ENCODE measurements at regions not wholly inside any gene's neighbourhood (a gene's known extent, or its start where the extent isn't known, plus 50 kb on each side); places are given as distances from the start of the nearest gene placed in this dataset.

DNA sequence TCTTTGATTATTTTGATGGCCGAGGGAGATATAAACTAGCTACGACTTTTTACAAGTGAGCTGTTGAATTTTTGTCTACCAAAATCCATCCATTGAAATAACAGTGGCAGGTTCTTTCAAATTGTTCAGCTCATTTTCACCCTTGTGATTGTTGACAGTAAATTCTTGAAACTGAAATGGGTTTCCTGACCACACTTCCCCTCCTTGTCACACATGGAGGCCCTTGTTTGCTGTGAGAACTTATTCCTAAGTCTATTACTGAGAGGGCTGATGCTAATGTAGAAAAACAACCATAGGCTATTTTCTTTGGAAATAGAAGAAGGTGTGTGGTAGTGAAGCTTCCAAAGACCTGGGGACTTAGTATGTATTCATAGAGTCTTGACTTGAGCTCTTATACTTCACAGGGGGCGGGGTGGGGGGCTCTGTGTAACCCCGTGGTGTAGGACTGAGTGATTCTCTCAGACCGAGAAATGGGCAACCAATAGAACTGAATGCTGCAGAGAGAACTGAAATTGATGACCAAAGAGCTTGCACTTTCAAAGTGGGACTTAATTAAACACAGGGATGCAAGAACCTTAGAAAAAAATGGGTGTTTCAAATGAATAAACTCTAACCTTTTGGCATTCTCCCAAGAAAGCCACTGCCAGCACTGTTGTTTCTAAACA lies 718.9 kb downstream of the CCSER2 start:
- no TSS peak for BruUV-seq (replicated peaks)
- Mint-ChIP-seq H3K9me3 (ENCODE audit: low read depth, unreplicated experiment) (peaks cover 3% of the 10 kb centered on the region), H3K4me3 (ENCODE audit: low read depth, unreplicated experiment) (no peak overlapping the region), H3K27me3 (ENCODE audit: unreplicated experiment) (no peaks in the 10 kb centered on the region), H3K4me1 (ENCODE audit: low read depth, unreplicated experiment) (no peaks in the 10 kb centered on the region), H3K36me3 (ENCODE audit: insufficient read depth, unreplicated experiment) (no peaks in the 10 kb centered on the region), H3K27ac (ENCODE audit: unreplicated experiment) (no peak overlapping the region)
- no peak for DNase-seq
- TF ChIP-seq, protein P1, sequence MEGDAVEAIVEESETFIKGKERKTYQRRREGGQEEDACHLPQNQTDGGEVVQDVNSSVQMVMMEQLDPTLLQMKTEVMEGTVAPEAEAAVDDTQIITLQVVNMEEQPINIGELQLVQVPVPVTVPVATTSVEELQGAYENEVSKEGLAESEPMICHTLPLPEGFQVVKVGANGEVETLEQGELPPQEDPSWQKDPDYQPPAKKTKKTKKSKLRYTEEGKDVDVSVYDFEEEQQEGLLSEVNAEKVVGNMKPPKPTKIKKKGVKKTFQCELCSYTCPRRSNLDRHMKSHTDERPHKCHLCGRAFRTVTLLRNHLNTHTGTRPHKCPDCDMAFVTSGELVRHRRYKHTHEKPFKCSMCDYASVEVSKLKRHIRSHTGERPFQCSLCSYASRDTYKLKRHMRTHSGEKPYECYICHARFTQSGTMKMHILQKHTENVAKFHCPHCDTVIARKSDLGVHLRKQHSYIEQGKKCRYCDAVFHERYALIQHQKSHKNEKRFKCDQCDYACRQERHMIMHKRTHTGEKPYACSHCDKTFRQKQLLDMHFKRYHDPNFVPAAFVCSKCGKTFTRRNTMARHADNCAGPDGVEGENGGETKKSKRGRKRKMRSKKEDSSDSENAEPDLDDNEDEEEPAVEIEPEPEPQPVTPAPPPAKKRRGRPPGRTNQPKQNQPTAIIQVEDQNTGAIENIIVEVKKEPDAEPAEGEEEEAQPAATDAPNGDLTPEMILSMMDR (IDR thresholded peaks at IDR 0.05; ENCODE audit: unreplicated experiment) = no peak
- CTCF ChIA-PET = no interaction called here
- intact Hi-C loops (cut with micrococcal nuclease; ENCODE audit: unreplicated experiment) = no loop called here

DNA sequence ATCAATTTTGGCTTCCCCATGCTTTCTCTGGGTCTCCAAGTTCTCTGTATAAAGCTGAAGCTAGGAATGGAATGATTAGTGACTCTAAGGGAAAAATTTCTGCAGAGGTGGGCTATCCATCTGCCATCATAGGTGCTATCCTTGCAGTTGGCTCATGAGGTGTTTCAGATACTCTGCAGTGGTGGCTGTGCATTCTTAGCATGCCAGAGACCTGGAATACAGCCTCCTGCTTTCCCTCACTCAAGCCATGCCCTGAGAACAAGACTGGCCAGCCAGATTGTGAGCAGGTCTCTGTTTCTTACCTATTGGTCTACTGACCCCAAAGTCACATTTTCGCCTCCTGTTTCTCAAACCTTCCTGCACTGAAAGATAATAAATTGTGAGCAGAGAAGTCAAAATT lies 719.6 kb downstream of the CCSER2 start:
- no TSS peak for BruUV-seq (replicated peaks)
- intact Hi-C loops (cut with micrococcal nuclease; ENCODE audit: unreplicated experiment) = no loop called here
- Mint-ChIP-seq H3K4me3 (ENCODE audit: low read depth, unreplicated experiment) (no peak overlapping the region), H3K36me3 (ENCODE audit: insufficient read depth, unreplicated experiment) (no peaks in the 10 kb centered on the region), H3K4me1 (ENCODE audit: low read depth, unreplicated experiment) (no peaks in the 10 kb centered on the region), H3K27ac (ENCODE audit: unreplicated experiment) (no peak overlapping the region), H3K9me3 (ENCODE audit: low read depth, unreplicated experiment) (peaks cover 3% of the 10 kb centered on the region), H3K27me3 (ENCODE audit: unreplicated experiment) (no peaks in the 10 kb centered on the region)
- DNase-seq = no peak
- TF ChIP-seq, protein P1 (IDR thresholded peaks at IDR 0.05; ENCODE audit: unreplicated experiment) = no peak
- CTCF ChIA-PET = no interaction called here

DNA sequence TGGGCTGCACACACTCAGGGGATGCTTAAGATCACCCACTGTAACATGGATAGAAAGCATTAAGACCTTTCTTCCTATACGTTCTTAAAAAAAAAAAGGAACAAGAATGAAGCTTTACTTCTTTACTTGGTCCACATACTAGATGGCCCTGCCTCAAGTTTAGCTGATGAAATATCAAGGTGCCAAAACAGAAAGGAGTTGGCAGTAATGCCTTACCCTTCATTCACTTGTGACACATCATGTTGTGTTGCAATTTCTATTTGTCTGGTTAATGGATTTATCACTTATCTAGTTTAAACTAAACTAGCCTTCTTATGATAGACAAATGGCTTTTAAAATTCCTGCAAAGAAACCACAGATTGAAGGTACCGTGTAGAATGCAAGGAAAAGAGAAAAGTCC lies 720.3 kb downstream of the CCSER2 start:
- CTCF ChIA-PET = no interaction called here
- Mint-ChIP-seq H3K4me1 (ENCODE audit: low read depth, unreplicated experiment) (no peaks in the 10 kb centered on the region), H3K27me3 (ENCODE audit: unreplicated experiment) (no peaks in the 10 kb centered on the region), H3K4me3 (ENCODE audit: low read depth, unreplicated experiment) (no peak overlapping the region), H3K9me3 (ENCODE audit: low read depth, unreplicated experiment) (peaks cover 3% of the 10 kb centered on the region), H3K27ac (ENCODE audit: unreplicated experiment) (no peak overlapping the region), H3K36me3 (ENCODE audit: insufficient read depth, unreplicated experiment) (no peaks in the 10 kb centered on the region)
- TF ChIP-seq, protein P1 (IDR thresholded peaks at IDR 0.05; ENCODE audit: unreplicated experiment) = no peak
- intact Hi-C loops (cut with micrococcal nuclease; ENCODE audit: unreplicated experiment) = no loop called here
- no peak for DNase-seq
- no TSS peak for BruUV-seq (replicated peaks)

DNA sequence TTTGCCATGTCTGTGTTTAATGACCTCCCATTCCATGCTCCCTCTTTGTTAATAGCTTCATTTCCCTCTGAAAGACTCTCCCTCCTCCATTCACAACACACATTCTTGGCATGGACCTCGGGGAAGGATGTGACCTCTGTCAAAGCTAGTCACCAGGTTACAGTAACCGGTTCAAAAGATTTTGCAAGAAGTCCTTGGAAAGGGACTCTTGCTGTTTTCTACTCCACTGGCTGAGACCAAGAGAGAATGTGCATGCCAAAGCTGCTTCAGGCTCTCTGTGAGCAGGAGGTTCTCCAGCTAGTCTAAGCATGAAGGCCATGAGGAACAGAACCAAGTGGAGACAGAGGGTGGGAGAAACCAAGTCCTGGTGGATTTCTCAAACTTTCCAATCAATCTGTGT lies 732.6 kb downstream of the CCSER2 start:
- Mint-ChIP-seq H3K27ac (ENCODE audit: unreplicated experiment) (no peak overlapping the region), H3K27me3 (ENCODE audit: unreplicated experiment) (no peaks in the 10 kb centered on the region), H3K4me1 (ENCODE audit: low read depth, unreplicated experiment) (no peaks in the 10 kb centered on the region), H3K36me3 (ENCODE audit: insufficient read depth, unreplicated experiment) (no peaks in the 10 kb centered on the region), H3K9me3 (ENCODE audit: low read depth, unreplicated experiment) (peaks cover 20% of the 10 kb centered on the region), H3K4me3 (ENCODE audit: low read depth, unreplicated experiment) (no peak overlapping the region)
- BruUV-seq (replicated peaks) = no TSS peak
- TF ChIP-seq, protein P1 (IDR thresholded peaks at IDR 0.05; ENCODE audit: unreplicated experiment) = no peak
- no peak for DNase-seq
- CTCF ChIA-PET = no interaction called here
- intact Hi-C loops (cut with micrococcal nuclease; ENCODE audit: unreplicated experiment) = no loop called here
